ENCODE measurements at regions not wholly inside any gene's neighbourhood (a gene's known extent, or its start where the extent isn't known, plus 50 kb on each side); places are given as distances from the start of the nearest gene placed in this dataset.

GRCh38 chr14:99073431-99073830, 198.6 kb downstream of the BCL11B start:
- H3K4me1 ChIP-seq (ENCODE audit: control insufficient read depth, insufficient read depth, low read length), result no peaks in the 10 kb centered on the region
- H2AFZ ChIP-seq (replicated peaks; ENCODE audit: low read length, poor library complexity), result no peak overlapping the region
- H3K18ac ChIP-seq (ENCODE audit: low read depth, low read length), result no peak overlapping the region
- no peaks in the 10 kb centered on the region for H4K20me1 ChIP-seq (ENCODE audit: insufficient read depth, low read length)
- H3K56ac ChIP-seq (ENCODE audit: extremely low read depth, insufficient read depth, low read length), result no peak overlapping the region
- in situ Hi-C loops (cut with MboI; ENCODE audit: low sequenced_read_pairs), result no loop called here
- ATAC-seq (ENCODE audit: low read depth) (no peak), DNase-seq (no peak)
- H2AK5ac ChIP-seq (ENCODE audit: low read depth, low read length), result no peak overlapping the region
- no peak overlapping the region for H4K5ac ChIP-seq (ENCODE audit: low read depth, low read length)
- no peaks in the 10 kb centered on the region for H3K79me1 ChIP-seq (ENCODE audit: low read depth in 1 of 2, low read length in 2 of 2)
- H4K91ac ChIP-seq (ENCODE audit: insufficient read depth, low read depth, low read length), result no peak overlapping the region
- H3K36me3 ChIP-seq (ENCODE audit: control insufficient read depth, insufficient read depth, low read length), result no peaks in the 10 kb centered on the region
- H3K27ac ChIP-seq (ENCODE audit: insufficient read depth, low read length), result no peak overlapping the region
- no peak overlapping the region for H3K4ac ChIP-seq (ENCODE audit: low read depth, low read length)
- WGBS, 2 experiments (ENCODE audit: extremely low coverage in 2 of 2, insufficient read length in 1 of 2), result no CpG with 5 or more reads among the region's 6 CpGs
- no peak overlapping the region for H3K14ac ChIP-seq (replicated peaks; ENCODE audit: low read depth, low read length)
- BruUV-seq (replicated peaks), result no TSS peak
- H4K8ac ChIP-seq (ENCODE audit: low read depth in 2 of 2, low read length in 2 of 2), result no peak overlapping the region
- no peak overlapping the region for H2AK9ac ChIP-seq (replicated peaks; ENCODE audit: low read depth, low read length, poor library complexity)
- H3K23ac ChIP-seq (ENCODE audit: low read depth, low read length), result no peak overlapping the region
- H3K4me2 ChIP-seq (ENCODE audit: low read depth, low read length), result no peak overlapping the region
- CTCF ChIA-PET, result no interaction called here
- H2BK5ac ChIP-seq (ENCODE audit: low read depth, low read length, poor library complexity, severe bottlenecking), result no peak overlapping the region
- H3K4me3 ChIP-seq (ENCODE audit: insufficient read depth, low read depth, low read length), result no peak overlapping the region
- no peaks in the 10 kb centered on the region for H3K27me3 ChIP-seq (ENCODE audit: control insufficient read depth, insufficient read depth, low read length)
- dilution Hi-C loops (cut with HindIII; ENCODE audit: low sequenced_read_pairs, unreplicated experiment), result no loop called here
- H3K9me1 ChIP-seq (ENCODE audit: insufficient read depth, low read length), result no peaks in the 10 kb centered on the region
- TF ChIP-seq MAZ (IDR thresholded peaks at IDR 0.05; ENCODE audit: borderline replicate concordance, low read depth, low read length) (no peak), RFX5 (IDR thresholded peaks at IDR 0.05; ENCODE audit: low read depth, low read length) (no peak), BHLHE40 (IDR thresholded peaks at IDR 0.05; ENCODE audit: low read depth, low read length) (no peak), MAFK (IDR thresholded peaks at IDR 0.05; ENCODE audit: low read depth, low read length) (no peak), NFE2L2 (IDR thresholded peaks at IDR 0.05; ENCODE audit: low read depth, low read length) (no peak), MXI1 (IDR thresholded peaks at IDR 0.05; ENCODE audit: borderline replicate concordance, low read depth, low read length) (no peak), CEBPB (IDR thresholded peaks at IDR 0.05; ENCODE audit: low read depth, low read length) (no peak), RAD21 (IDR thresholded peaks at IDR 0.05; ENCODE audit: low read length) (no peak), SMC3 (IDR thresholded peaks at IDR 0.05; ENCODE audit: low read depth, low read length) (no peak), POLR2A (IDR thresholded peaks at IDR 0.05; ENCODE audit: low read depth, low read length) (no peak), USF2 (IDR thresholded peaks at IDR 0.05; ENCODE audit: low read depth, low read length) (no peak), CTCF (conservative IDR thresholded peaks at IDR 0.05; ENCODE audit: low read depth, low read length) (no peak), FOS (IDR thresholded peaks at IDR 0.05; ENCODE audit: low read depth, low read length) (no peak), RCOR1 (IDR thresholded peaks at IDR 0.05; ENCODE audit: insufficient replicate concordance, low read length) (no peak)
- H3K9ac ChIP-seq (ENCODE audit: low read depth, low read length), result no peak overlapping the region
- no peak overlapping the region for H2BK20ac ChIP-seq (ENCODE audit: low read depth, low read length)
- intact Hi-C loops (cut with micrococcal nuclease), result no loop called here
- POLR2A ChIA-PET (ENCODE audit: unreplicated experiment), result no interaction called here
- H2BK120ac ChIP-seq (ENCODE audit: low read depth, low read length), result no peak overlapping the region
- peaks cover 59% of the 10 kb centered on the region for H3K9me3 ChIP-seq (ENCODE audit: control insufficient read depth, insufficient read depth, low read length)
- H2BK15ac ChIP-seq (ENCODE audit: low read depth, low read length), result no peak overlapping the region

Data from IMR-90 (cell line).